Transverse colon (tissue), 4 donors: ENCODE measurements at regions not wholly inside any gene's neighbourhood (a gene's known extent, or its start where the extent isn't known, plus 50 kb on each side); places are given as distances from the start of the nearest gene placed in this dataset.

Experiments used
- POLR2A ChIP-seq: fragments of 450-650 bp; IDR thresholded peaks from one replicate; pipeline ENCODE4 v1.6.1; 2016; ENCODE audit warnings: antibody characterized with exemption, mild to moderate bottlenecking, moderate library complexity
- POLR2AphosphoS5 ChIP-seq, 3 donors: sonication (generic); formaldehyde crosslinking; IDR thresholded peaks; one replicate each; pipeline ENCODE4 v1.6.1; 2016; ENCODE audit warnings: antibody characterized with exemption in 3 of 3
- TF ChIP-seq, protein P1 (sequence below), 5 experiments: fragments of 200-600 bp in 3 of 5; fragments of 450-650 bp in 2 of 5; sonication (generic) in 3 of 5; IDR thresholded peaks; 1 replicate in 2 of 5; 2 replicates in 3 of 5; pipeline ENCODE4 v1.5.1; 2016 to 2017; ENCODE audit warnings: antibody characterized with exemption in 5 of 5, inconsistent platforms in 3 of 5, mild to moderate bottlenecking in 2 of 5, moderate library complexity in 1 of 5

DNA sequence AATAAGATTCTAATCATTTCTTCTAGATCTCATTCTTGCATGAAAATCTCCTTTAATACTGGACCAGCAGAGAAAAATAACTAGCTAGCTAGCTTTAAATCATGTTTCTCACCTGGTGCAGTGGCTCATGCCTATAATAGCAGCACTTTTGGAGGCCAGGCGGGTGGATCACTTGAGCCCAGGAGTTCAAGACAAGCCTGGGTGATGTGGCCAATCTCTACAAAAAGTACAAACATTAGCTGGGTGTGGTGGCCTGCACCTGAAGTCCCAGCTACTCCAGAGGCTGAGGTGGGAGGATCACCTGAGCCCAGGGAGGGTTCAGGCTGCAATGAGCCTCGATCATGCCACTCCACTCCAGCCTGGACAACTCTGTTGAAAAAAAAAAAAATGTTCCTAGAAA is 99.2 kb downstream of the BAMBI start:
- TF ChIP-seq POLR2A (no peak), POLR2AphosphoS5 (IDR thresholded peaks at IDR 0.05) (no peak)
- TF ChIP-seq, protein P1, sequence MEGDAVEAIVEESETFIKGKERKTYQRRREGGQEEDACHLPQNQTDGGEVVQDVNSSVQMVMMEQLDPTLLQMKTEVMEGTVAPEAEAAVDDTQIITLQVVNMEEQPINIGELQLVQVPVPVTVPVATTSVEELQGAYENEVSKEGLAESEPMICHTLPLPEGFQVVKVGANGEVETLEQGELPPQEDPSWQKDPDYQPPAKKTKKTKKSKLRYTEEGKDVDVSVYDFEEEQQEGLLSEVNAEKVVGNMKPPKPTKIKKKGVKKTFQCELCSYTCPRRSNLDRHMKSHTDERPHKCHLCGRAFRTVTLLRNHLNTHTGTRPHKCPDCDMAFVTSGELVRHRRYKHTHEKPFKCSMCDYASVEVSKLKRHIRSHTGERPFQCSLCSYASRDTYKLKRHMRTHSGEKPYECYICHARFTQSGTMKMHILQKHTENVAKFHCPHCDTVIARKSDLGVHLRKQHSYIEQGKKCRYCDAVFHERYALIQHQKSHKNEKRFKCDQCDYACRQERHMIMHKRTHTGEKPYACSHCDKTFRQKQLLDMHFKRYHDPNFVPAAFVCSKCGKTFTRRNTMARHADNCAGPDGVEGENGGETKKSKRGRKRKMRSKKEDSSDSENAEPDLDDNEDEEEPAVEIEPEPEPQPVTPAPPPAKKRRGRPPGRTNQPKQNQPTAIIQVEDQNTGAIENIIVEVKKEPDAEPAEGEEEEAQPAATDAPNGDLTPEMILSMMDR (IDR thresholded peaks at IDR 0.05): no peak
